GM23248 (cell line): ENCODE measurements at regions not wholly inside any gene's neighbourhood (a gene's known extent, or its start where the extent isn't known, plus 50 kb on each side); places are given as distances from the start of the nearest gene placed in this dataset.

ENCODE experiments used
- EZH2 ChIP-seq: fragments of 200-600 bp; sonication (generic); IDR thresholded peaks from 2 replicates; pipeline ENCODE4 v1.6.1; 2018; ENCODE audit warnings: antibody characterized with exemption, mild to moderate bottlenecking; ENCODE audit not compliant: insufficient read depth, poor library complexity, severe bottlenecking
- EZH2phosphoT487 ChIP-seq: fragments of 200-600 bp; sonication (generic); IDR thresholded peaks from 2 replicates; pipeline ENCODE4 v1.6.1; 2018; ENCODE audit warnings: antibody characterized with exemption, moderate library complexity, mild to moderate bottlenecking, low read depth; ENCODE audit not compliant: insufficient read depth

GRCh38 chr3:193762657-193763056, 169.6 kb downstream of the OPA1 start:
- TF ChIP-seq EZH2phosphoT487 (no peak), EZH2 (no peak)
